ENCODE measurements at regions not wholly inside any gene's neighbourhood (a gene's known extent, or its start where the extent isn't known, plus 50 kb on each side); places are given as distances from the start of the nearest gene placed in this dataset.

- Histone ChIP-seq H3K4me1 (no peaks in the 10 kb centered on the region), H3K9me3 (no peaks in the 10 kb centered on the region), H3K36me3 (no peaks in the 10 kb centered on the region), H3K27me3 (no peaks in the 10 kb centered on the region), H3K4me3 (no peak overlapping the region), H3K27ac (no peak overlapping the region)
- TF ChIP-seq POLR2A (IDR thresholded peaks at IDR 0.05) (no peak), CTCF (IDR thresholded peaks at IDR 0.05) (no peak)
- no peak for DNase-seq
- intact Hi-C loops (cut with DNase I; ENCODE audit: low total_unique reads) = no loop called here
These were observed 343.8 kb upstream of the SLC10A2 start for GRCh38 chr13:103410002-103410401.

- no peak overlapping the region for H3K4me3 ChIP-seq
- no peaks in the 10 kb centered on the region for H3K9me3 ChIP-seq
- TF ChIP-seq CTCF (IDR thresholded peaks at IDR 0.05) (no peak), POLR2A (IDR thresholded peaks at IDR 0.05) (no peak)
- no peak overlapping the region for H3K27ac ChIP-seq
- DNase-seq = no peak
- no peaks in the 10 kb centered on the region for H3K27me3 ChIP-seq
- no peaks in the 10 kb centered on the region for H3K36me3 ChIP-seq
- no peaks in the 10 kb centered on the region for H3K4me1 ChIP-seq
- intact Hi-C loops (cut with DNase I; ENCODE audit: low total_unique reads) = no loop called here
These were observed 340.8 kb upstream of the SLC10A2 start for GRCh38 chr13:103406967-103407366.

GRCh38 chr13:103405297-103405696 lies 339.1 kb upstream of the SLC10A2 start:
- intact Hi-C loops (cut with DNase I; ENCODE audit: low total_unique reads) = no loop called here
- H3K27me3 ChIP-seq = no peaks in the 10 kb centered on the region
- H3K36me3 ChIP-seq = no peaks in the 10 kb centered on the region
- DNase-seq = no peak
- no peak overlapping the region for H3K4me3 ChIP-seq
- H3K27ac ChIP-seq = no peak overlapping the region
- H3K9me3 ChIP-seq = no peaks in the 10 kb centered on the region
- H3K4me1 ChIP-seq = no peaks in the 10 kb centered on the region
- no peak for TF ChIP-seq POLR2A (IDR thresholded peaks at IDR 0.05)
- no peak for TF ChIP-seq CTCF (IDR thresholded peaks at IDR 0.05)

- Histone ChIP-seq H3K27me3 (no peaks in the 10 kb centered on the region), H3K4me1 (no peaks in the 10 kb centered on the region), H3K27ac (no peak overlapping the region), H3K4me3 (no peak overlapping the region), H3K9me3 (no peaks in the 10 kb centered on the region), H3K36me3 (no peaks in the 10 kb centered on the region)
- no peak for TF ChIP-seq CTCF (IDR thresholded peaks at IDR 0.05)
- TF ChIP-seq POLR2A (IDR thresholded peaks at IDR 0.05) = no peak
- no peak for DNase-seq
- intact Hi-C loops (cut with DNase I; ENCODE audit: low total_unique reads) = no loop called here
These were observed 337.6 kb upstream of the SLC10A2 start for GRCh38 chr13:103403814-103404213.

GRCh38 chr13:103403148-103403740 lies 337.0 kb upstream of the SLC10A2 start:
- TF ChIP-seq CTCF (IDR thresholded peaks at IDR 0.05) (no peak), POLR2A (IDR thresholded peaks at IDR 0.05) (no peak)
- DNase-seq = no peak

More at GRCh38 chr13:103403148-103403740, 337.0 kb upstream of the SLC10A2 start:
- Histone ChIP-seq H3K4me1 (no peaks in the 10 kb centered on the region), H3K27me3 (no peaks in the 10 kb centered on the region), H3K27ac (no peak overlapping the region), H3K4me3 (no peak overlapping the region), H3K36me3 (no peaks in the 10 kb centered on the region), H3K9me3 (no peaks in the 10 kb centered on the region)
- intact Hi-C loops (cut with DNase I; ENCODE audit: low total_unique reads) = no loop called here
